22Rv1 (cell line): ENCODE measurements at regions not wholly inside any gene's neighbourhood (a gene's known extent, or its start where the extent isn't known, plus 50 kb on each side); places are given as distances from the start of the nearest gene placed in this dataset.

Experiments used
- H3K27ac ChIP-seq: fragments of 450-650 bp; 2 replicates; pipeline ENCODE4 v1.5.1; 2017
- CTCF ChIP-seq: fragments of 450-650 bp; IDR thresholded peaks from 2 replicates; pipeline ENCODE4 v1.5.1; 2017; ENCODE audit warnings: mild to moderate bottlenecking
- ZFX ChIP-seq: fragments of 450-650 bp; IDR thresholded peaks from 2 replicates; pipeline ENCODE4 v1.6.1; 2017; ENCODE audit warnings: antibody characterized with exemption, borderline replicate concordance

- no peak overlapping the region for H3K27ac ChIP-seq
- TF ChIP-seq CTCF (no peak), ZFX (no peak)
Observed at GRCh38 chr13:20287976-20288375, 55.9 kb upstream of the GJB6 start.

- TF ChIP-seq ZFX: no peak
- TF ChIP-seq CTCF: no peak
- H3K27ac ChIP-seq: no peak overlapping the region
Observed at GRCh38 chr13:20285530-20285929, 53.4 kb upstream of the GJB6 start.
